ENCODE measurements at regions not wholly inside any gene's neighbourhood (a gene's known extent, or its start where the extent isn't known, plus 50 kb on each side); places are given as distances from the start of the nearest gene placed in this dataset.
"Not testable (repeated sequence)": the region's sequence is repeated elsewhere in the genome, so short reads cannot be mapped to it uniquely, and the experiment has no call there.

- no peak for DNase-seq (ENCODE audit: low read depth, low spot score)
Observed at GRCh38 chr21:15431053-15431452, 298.7 kb upstream of the USP25 start.

GRCh38 chr21:15433091-15433490 lies 296.7 kb upstream of the USP25 start:
- no peak for DNase-seq (ENCODE audit: low read depth, low spot score)

DNA sequence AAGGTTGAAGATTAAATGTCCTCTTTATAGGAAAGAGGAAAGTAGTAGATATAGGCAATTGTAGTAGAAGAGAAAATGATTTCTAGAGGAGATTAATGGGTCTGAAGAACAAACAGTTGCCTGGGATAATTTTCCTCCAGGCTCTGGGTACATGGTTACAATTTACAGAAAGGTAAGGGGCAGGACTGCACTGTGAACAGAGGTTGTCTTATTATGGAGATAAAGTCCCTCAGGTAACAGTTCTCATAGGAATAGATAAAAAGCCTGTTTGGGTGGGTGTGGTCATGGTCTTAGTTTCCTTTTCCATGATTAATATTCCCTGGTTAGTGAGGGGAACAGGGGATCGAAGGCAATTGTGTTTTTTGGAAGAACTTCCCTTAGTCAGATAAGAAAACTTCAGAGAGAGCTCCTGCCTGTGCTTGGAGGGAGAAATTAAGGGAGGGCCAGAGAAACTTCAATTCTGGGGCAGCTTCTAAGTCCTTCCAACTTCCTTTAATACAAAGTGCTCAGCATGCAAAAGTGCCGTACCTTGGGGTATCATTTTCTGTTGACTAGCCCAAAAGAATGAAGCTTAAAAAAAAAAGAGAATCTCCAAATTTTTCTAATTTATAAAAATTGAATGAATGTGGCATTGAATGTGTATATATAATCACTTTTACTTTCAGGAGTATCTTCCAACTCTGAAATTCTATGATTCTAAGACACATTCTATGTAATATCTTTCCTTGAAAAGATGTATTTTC lies 295.4 kb upstream of the USP25 start:
- DNase-seq (ENCODE audit: low read depth, low spot score), result no peak

GRCh38 chr21:15436031-15436430 lies 293.8 kb upstream of the USP25 start:
- DNase-seq (ENCODE audit: low read depth, low spot score), result no peak

- no peak for DNase-seq (ENCODE audit: low read depth, low spot score)
Observed at GRCh38 chr21:15437883-15438282, 291.9 kb upstream of the USP25 start.

- no peak for DNase-seq (ENCODE audit: low read depth, low spot score)
Observed at GRCh38 chr21:15439726-15440125, 290.1 kb upstream of the USP25 start.

- no peak for DNase-seq (ENCODE audit: low read depth, low spot score)
Observed at GRCh38 chr21:15441060-15441493, 288.7 kb upstream of the USP25 start.

DNA sequence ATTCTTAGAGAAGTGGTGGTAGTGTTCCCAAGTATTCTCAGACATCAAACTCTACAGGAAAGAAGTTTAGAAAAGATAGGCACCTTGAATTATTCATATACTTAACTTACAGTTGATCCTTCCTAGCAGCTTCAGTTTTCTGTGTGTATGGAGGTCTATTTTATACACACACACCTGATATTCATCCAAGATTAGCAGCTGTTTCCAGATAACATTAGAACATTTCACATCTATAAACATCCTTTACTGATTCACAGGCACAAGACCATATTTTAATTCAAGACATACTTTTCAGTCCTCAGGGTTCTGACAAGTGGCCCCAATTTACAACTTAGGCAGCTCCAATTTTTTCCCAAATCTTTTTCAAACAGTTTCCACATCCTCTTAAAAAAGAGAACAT lies 287.8 kb upstream of the USP25 start:
- DNase-seq (ENCODE audit: low read depth, low spot score), result no peak

DNA sequence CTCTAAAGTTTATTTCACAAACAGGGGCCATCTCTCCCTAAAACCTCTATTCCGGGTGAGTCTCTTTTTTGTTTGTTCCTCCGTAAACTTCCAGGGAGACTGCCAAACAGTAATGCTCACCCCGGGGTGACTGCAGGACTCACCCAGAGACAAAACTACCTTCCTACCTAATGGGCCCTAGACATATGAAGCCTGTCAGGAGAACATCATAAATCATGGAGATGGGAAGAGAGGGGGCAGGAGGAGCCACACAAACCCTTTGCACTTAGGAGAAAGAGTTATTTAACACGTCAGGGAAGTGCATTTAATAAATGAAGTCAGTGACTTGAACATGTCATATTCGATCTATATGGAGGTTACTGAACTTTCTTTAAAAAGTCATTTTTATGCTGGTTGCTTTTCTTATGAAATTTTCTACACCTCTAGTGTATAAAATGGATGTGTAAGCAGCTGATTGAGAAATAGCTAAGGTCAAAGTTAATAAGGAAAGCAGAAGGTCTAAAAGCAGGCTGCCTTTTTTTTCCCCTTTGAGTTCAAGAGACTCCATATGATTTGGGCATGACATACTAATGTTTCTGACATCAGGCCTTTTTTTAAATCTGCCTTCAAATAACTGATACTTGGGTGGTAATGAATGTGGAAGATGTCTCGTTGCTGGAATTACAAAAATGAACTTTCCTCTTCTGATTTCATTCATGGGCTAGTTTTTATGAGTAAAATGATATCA lies 286.9 kb upstream of the USP25 start:
- no peak for DNase-seq (ENCODE audit: low read depth, low spot score)

GRCh38 chr21:15443740-15444117 lies 286.1 kb upstream of the USP25 start:
- DNase-seq (ENCODE audit: low read depth, low spot score), result no peak

- no peak for DNase-seq (ENCODE audit: low read depth, low spot score)
Observed at GRCh38 chr21:15444118-15444960, 285.4 kb upstream of the USP25 start.

- DNase-seq (ENCODE audit: low read depth, low spot score), result no peak
Observed at GRCh38 chr21:15445327-15445726, 284.5 kb upstream of the USP25 start.

DNA sequence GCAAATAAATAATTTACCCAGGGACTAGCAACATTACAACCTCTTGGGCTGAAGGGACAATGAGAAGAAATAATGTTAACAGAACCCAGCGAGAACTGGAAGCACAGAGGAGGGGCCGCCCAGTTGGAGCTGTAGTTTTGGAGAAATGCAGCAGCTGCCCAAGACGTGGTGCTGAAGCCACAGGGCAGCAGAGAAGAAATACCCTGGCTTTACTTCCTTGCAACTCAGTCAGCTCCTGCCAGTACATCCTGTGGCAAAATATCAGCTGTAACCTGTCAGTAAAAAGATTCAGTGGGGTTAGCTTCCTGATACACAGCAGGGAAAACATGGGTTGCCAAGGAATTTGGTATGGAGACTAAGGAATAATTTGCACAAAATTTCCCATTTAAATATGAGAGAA lies 283.6 kb upstream of the USP25 start:
- DNase-seq (ENCODE audit: low read depth, low spot score), result no peak

- no peak for DNase-seq (ENCODE audit: low read depth, low spot score)
Observed at GRCh38 chr21:15449556-15449955, 280.2 kb upstream of the USP25 start.

- DNase-seq (ENCODE audit: low read depth, low spot score), result no peak
Observed at GRCh38 chr21:15453261-15453660, 276.5 kb upstream of the USP25 start.

DNA sequence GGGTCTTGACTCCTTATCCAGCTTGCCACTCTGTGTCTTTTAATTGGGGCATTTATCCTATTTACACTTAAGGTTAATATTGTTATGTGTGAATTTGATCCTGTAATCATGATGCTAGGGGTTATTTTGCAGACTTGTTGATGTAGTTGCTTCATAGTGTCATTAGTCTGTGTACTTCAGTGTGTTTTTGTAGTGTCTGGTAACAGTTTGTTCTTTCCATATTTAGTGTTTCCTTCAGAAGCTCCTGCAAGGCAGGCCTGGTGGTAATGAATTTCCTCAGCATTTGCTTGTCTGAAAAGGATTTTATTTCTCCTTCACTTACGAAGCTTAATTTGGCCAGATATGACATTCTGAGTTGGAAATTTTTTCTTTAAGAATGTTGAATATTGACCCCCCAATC lies 276.0 kb upstream of the USP25 start:
- DNase-seq (ENCODE audit: low read depth, low spot score), result not testable (repeated sequence)

DNA sequence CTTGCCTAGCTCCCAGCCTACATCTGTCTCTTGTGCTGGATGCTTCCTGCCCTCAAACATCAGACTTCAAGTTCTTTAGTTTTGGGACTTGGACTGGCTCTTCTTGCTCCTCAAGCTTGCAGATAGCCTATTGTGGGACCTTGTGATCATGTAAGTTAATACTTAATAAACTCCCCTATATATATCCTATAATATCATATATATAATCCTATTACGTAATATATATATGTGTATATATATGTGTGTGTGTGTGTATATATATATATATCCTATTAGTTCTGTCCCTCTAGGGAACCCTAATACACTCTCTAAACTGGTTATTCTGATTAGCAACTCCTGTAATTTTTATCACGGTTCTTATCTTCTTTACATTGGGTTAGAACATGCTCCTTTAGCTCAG lies 274.9 kb upstream of the USP25 start:
- not testable (repeated sequence) for DNase-seq (ENCODE audit: low read depth, low spot score)

DNA sequence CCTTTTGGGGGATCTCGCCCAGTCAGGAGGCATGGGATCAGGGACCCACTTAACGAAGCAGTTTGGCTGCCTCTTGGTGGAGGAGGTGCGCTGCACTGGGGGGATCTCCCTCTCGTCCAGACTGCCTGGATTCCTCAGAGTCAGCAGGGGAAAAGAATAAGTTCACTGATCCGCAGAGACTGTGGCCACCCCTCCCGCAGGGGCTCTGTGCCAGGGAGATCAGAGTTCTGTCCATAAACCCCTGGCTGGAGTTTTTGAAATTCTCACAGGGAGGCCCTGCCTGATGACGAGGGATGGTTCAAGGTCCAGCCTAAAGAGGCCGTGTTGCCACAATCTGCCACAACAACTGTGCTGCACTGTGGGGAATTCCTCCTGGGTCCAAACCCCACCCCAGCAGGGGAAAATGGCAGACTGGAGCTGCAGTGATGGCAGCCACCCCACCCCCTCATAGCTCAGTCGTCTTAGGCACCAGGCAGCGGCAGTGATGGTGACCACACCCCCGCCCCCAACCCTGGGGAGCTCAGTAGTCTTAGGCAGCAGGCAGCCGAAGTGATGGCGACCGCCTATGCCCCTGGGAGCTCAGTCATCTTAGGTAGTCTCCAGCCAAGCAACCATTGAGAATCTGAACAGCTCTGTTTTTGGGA lies 273.8 kb upstream of the USP25 start:
- DNase-seq (ENCODE audit: low read depth, low spot score), result no peak

- DNase-seq (ENCODE audit: low read depth, low spot score), result no peak
Observed at GRCh38 chr21:15457965-15458364, 271.8 kb upstream of the USP25 start.

DNA sequence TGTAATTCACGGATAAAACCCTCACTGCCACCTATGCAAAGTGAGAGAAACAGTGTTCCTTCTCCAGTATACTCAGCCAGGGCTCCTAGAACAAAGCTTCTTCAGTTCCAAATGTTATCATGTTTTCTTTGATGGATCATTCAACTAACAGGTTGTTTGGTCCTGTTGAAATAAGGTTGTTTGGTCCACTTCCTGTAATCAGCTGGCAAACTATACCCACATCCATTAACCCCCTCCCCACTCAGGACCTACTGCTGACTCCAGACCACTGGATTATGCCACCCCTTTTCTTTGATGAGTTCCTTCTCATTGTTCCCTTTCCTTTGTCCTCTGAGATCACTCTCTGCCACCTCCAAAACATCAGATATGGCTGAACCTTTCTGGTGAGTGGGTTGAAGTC lies 267.7 kb upstream of the USP25 start:
- DNase-seq (ENCODE audit: low read depth, low spot score), result no peak

DNA sequence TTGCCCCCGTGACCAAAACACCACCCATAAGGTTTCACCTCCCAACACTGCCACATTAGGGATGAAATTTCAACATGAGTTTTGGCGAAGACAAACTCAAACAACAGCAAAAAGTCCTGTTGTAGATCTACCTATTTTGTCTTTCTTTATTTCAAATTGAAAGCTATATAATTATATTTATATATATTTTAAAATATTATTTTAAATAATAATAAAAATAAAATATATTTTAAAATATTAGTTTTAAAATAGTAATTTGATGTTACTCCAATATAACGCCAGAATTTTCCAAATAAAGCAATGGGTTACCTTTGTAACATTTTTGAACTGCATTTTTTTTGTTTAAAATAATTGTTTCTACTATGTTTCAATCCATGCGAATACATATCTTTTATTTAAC lies 263.5 kb upstream of the USP25 start:
- DNase-seq (ENCODE audit: low read depth, low spot score), result no peak

DNA sequence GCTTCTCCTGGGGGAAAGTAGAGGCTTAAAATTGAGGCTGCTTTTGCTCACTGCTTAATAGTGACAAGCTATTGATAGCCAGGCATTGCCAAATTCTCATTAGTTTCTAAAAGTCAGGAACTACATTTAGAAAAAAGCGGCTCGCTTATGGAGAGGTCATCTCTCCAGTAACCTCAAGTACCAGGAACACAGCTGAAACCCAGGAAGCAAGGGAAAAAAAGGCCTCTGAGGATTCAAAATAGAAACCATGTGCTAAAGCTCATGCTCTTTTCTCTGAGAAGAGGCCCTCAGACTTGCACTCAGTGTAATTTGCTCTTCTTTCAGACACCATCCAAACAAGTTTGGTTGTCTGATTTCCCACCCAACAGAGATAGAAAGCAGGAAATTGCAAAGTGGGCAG lies 261.4 kb upstream of the USP25 start:
- no peak for DNase-seq (ENCODE audit: low read depth, low spot score)
